HepG2 (cell line): ENCODE measurements at regions not wholly inside any gene's neighbourhood (a gene's known extent, or its start where the extent isn't known, plus 50 kb on each side); places are given as distances from the start of the nearest gene placed in this dataset.

ENCODE experiments used
- ATAC-seq: fragments of 200-7000 bp; cut with Tn5 transposase; 3 replicates; pipeline ENCODE4 v1.9.1; 2020; ENCODE audit warnings: mild to moderate bottlenecking, moderate library complexity
- BruUV-seq: library from RNA; stranded (reverse); fragments of 400-500 nt; replicated peaks from 2 replicates; lab custom pipeline; 2021; lab: Mats Ljungman, UMichigan
- CTCF ChIA-PET: fragments of 300-600 bp; formaldehyde crosslinking; extraction: SDS; loops from one replicate; lab custom pipeline; 2021; ENCODE audit warnings: low total read pairs, inconsistent platforms, low intra/inter-chr PET ratio; lab: Yijun Ruan, JAX
- POLR2A ChIA-PET: fragments of 350-600 bp; sonication (Branson Sonifier 250); formaldehyde crosslinking; loops from one replicate; lab custom pipeline; 2020; ENCODE audit warnings: antibody characterized with exemption, inconsistent platforms; lab: Yijun Ruan, JAX
- DNase-seq: peaks from one replicate; pipeline ENCODE4 v3.0.0-alpha.2; 2015; ENCODE audit warnings: low spot score
- FAIRE-seq: peaks from 3 replicates; lab custom pipeline; 2011; peaks lifted over from hg19 to GRCh38; lab: Jason Lieb, UNC
- H2AFZ ChIP-seq: one replicate; pipeline ENCODE4 v1.6.1; 2011; ENCODE audit warnings: low read length, inconsistent platforms
- H3K27ac ChIP-seq: fragments of 300-600 bp; 3 replicates; pipeline ENCODE4 v1.8.0; 2011; ENCODE audit warnings: mixed run types, mild to moderate bottlenecking, mixed read lengths, low read length, inconsistent platforms; ENCODE audit not compliant: insufficient read depth; ENCODE audit errors: extremely low read length
- H3K27me3 ChIP-seq, 2 experiments: fragments of 200-600 bp in 1 of 2; 2 replicates in 1 of 2; 3 replicates in 1 of 2; pipeline versions ENCODE4 v1.6.0 to v1.8.0; 2011; ENCODE audit warnings: low read length in 2 of 2, mild to moderate bottlenecking in 2 of 2, moderate library complexity in 2 of 2, inconsistent platforms in 1 of 2; ENCODE audit not compliant: insufficient read depth in 2 of 2, control insufficient read depth in 1 of 2
- H3K36me3 ChIP-seq, 2 experiments: fragments of 200-600 bp in 1 of 2; replicated peaks in 1 of 2; 2 replicates in 1 of 2; 3 replicates in 1 of 2; pipeline versions ENCODE4 v1.5.1 to v1.8.0; 2011; ENCODE audit warnings: low read length in 2 of 2, inconsistent platforms in 1 of 2; ENCODE audit not compliant: insufficient read depth in 2 of 2, control insufficient read depth in 1 of 2
- H3K4me1 ChIP-seq: 2 replicates; pipeline ENCODE4 v1.5.1; 2012; ENCODE audit warnings: low read length, inconsistent platforms; ENCODE audit not compliant: insufficient read depth
- H3K4me2 ChIP-seq: 2 replicates; pipeline ENCODE4 v1.6.0; 2011; ENCODE audit warnings: low read depth, low read length, inconsistent platforms
- H3K4me3 ChIP-seq, 3 experiments: fragments of 200-600 bp in 1 of 3; sonication (generic), shearing (Covaris generic) in 1 of 3; replicated peaks in 1 of 3; 2 replicates each; pipeline ENCODE4 v1.5.1; 2011 to 2016; ENCODE audit warnings: low read length in 3 of 3, inconsistent platforms in 2 of 3, low read depth in 2 of 3, mild to moderate bottlenecking in 2 of 3, control low read depth in 1 of 3, mixed read lengths in 1 of 3; ENCODE audit not compliant: insufficient read depth in 1 of 3
- H3K79me2 ChIP-seq: one replicate; pipeline ENCODE4 v1.6.1; 2011; ENCODE audit warnings: low read length, inconsistent platforms; ENCODE audit not compliant: insufficient read depth
- H3K9ac ChIP-seq: 2 replicates; pipeline ENCODE4 v1.6.0; 2011; ENCODE audit warnings: mild to moderate bottlenecking, low read depth, low read length, inconsistent platforms; ENCODE audit not compliant: insufficient read depth
- H3K9me3 ChIP-seq: 2 replicates; pipeline ENCODE4 v1.5.1; 2012; ENCODE audit warnings: mild to moderate bottlenecking, low read length
- H4K20me1 ChIP-seq: 2 replicates; pipeline ENCODE4 v1.6.0; 2011; ENCODE audit warnings: inconsistent platforms, mild to moderate bottlenecking, low read length, moderate library complexity; ENCODE audit not compliant: insufficient read depth
- CEBPB ChIP-seq: IDR thresholded peaks from 2 replicates; pipeline ENCODE4 v1.6.1; 2011; ENCODE audit warnings: low read depth, low read length, improper control_type of control experiment, borderline replicate concordance
- MTF1 ChIP-seq: sonication (generic); formaldehyde crosslinking; IDR thresholded peaks from 2 replicates; pipeline ENCODE4 v1.5.0; 2020; ENCODE audit warnings: missing genetic modification reagents
- ZNF251 ChIP-seq: sonication (generic); formaldehyde crosslinking; IDR thresholded peaks from 2 replicates; pipeline ENCODE4 v1.9.0; 2021; ENCODE audit warnings: mild to moderate bottlenecking, missing genetic modification reagents
- ZNF660 ChIP-seq: sonication (generic); formaldehyde crosslinking; IDR thresholded peaks from 2 replicates; pipeline ENCODE4 v1.5.1; 2020; ENCODE audit warnings: mild to moderate bottlenecking, low read depth, missing genetic modification reagents, borderline replicate concordance
- ZSCAN22 ChIP-seq: sonication (generic); formaldehyde crosslinking; IDR thresholded peaks from 2 replicates; pipeline ENCODE4 v1.4.0; 2020; ENCODE audit warnings: mild to moderate bottlenecking, missing genetic modification reagents
- WGBS: methylation state at CpG from one replicate; pipeline ENCODE4 v1.1.6; 2017; ENCODE audit warnings: low lambda C conversion rate; 5-methylcytosine and 5-hydroxymethylcytosine counted together
- in situ Hi-C: cut with HindIII; loops from 2 replicates; pipeline ENCODE4 v1.10.0; 2017; ENCODE audit warnings: low pct_unique_long_range_greater_than_20kb; ENCODE audit not compliant: extremely low pct_ligation_motif_present
- intact Hi-C: fragments of 100-400 bp; cut with micrococcal nuclease; formaldehyde crosslinking; loops from one replicate; pipeline ENCODE4 v1.10.0; 2022; ENCODE audit not compliant: unreplicated experiment
- TF ChIP-seq, protein P1 (sequence below): sonication (generic); formaldehyde crosslinking; IDR thresholded peaks from 2 replicates; pipeline ENCODE4 v1.4.0; 2020; ENCODE audit warnings: missing genetic modification reagents, borderline replicate concordance
- TF ChIP-seq, protein P2 (sequence below): sonication (generic); formaldehyde crosslinking; IDR thresholded peaks from 2 replicates; pipeline ENCODE4 v1.8.1; 2022; ENCODE audit warnings: mild to moderate bottlenecking, missing genetic modification reagents
- TF ChIP-seq, protein P3 (sequence below): sonication (generic); formaldehyde crosslinking; IDR thresholded peaks from 2 replicates; pipeline ENCODE4 v1.4.0; 2020; ENCODE audit warnings: missing genetic modification reagents
- TF ChIP-seq, protein P4 (sequence below): sonication (generic); formaldehyde crosslinking; IDR thresholded peaks from 2 replicates; pipeline ENCODE4 v1.4.0; 2020; ENCODE audit warnings: missing genetic modification reagents, borderline replicate concordance
- TF ChIP-seq, protein P5 (sequence below): sonication (generic); formaldehyde crosslinking; IDR thresholded peaks from 2 replicates; pipeline ENCODE4 v1.5.0; 2020; ENCODE audit warnings: missing genetic modification reagents
- TF ChIP-seq, protein P6 (sequence below): sonication (generic); formaldehyde crosslinking; IDR thresholded peaks from 2 replicates; pipeline ENCODE4 v1.8.1; 2023; ENCODE audit warnings: mild to moderate bottlenecking, moderate library complexity, missing genetic modification reagents
- TF ChIP-seq, protein P7 (sequence below): sonication (generic); formaldehyde crosslinking; IDR thresholded peaks from 2 replicates; pipeline ENCODE4 v1.8.0; 2022; ENCODE audit warnings: mild to moderate bottlenecking, missing genetic modification reagents, moderate library complexity

DNA sequence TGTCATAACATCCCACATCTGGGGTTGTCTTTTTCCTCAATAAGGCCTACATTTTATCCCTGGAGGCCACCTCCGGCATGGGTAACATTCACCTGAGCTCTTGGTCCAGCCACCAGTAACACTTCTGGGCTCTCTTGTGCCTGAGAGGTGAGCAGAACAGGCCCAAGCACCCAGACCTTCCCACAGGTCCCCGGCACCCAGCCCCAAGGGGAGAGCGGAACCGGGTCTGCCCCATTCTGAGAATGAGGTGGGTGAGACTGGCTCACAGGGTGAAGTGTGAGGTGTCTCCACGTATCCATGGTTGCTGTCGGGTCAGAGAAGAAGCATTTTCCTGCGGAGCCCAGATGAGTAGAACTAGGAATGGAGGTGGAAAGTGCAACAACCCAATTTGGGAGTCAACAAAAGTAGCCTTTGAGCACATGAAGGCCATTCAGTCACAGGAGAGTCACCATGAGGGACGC lies 496.7 kb upstream of the MYT1L start:
- Histone ChIP-seq H2AFZ (no peak overlapping the region), H3K4me3 (no peak overlapping the region), H3K79me2 (no peaks in the 10 kb centered on the region), H4K20me1 (no peaks in the 10 kb centered on the region), H3K27ac (no peak overlapping the region), H3K4me2 (no peak overlapping the region), H3K4me1 (no peaks in the 10 kb centered on the region), H3K36me3 (no peaks in the 10 kb centered on the region), H3K9me3 (no peaks in the 10 kb centered on the region), H3K9ac (no peak overlapping the region), H3K27me3 (peaks cover 0 to 40% of the 10 kb centered on the region in 2 experiments; a peak in 3 of 5 replicates)
- 43% methylated on average over 8 of the region's 8 CpGs for WGBS
- intact Hi-C loops = no loop called here
- ChIA-PET POLR2A (no interaction called here), CTCF (no interaction called here)
- no peak for FAIRE-seq
- in situ Hi-C loops = no loop called here
- no peak for DNase-seq
- ATAC-seq = no peak
- no TSS peak for BruUV-seq
- TF ChIP-seq, protein P1, sequence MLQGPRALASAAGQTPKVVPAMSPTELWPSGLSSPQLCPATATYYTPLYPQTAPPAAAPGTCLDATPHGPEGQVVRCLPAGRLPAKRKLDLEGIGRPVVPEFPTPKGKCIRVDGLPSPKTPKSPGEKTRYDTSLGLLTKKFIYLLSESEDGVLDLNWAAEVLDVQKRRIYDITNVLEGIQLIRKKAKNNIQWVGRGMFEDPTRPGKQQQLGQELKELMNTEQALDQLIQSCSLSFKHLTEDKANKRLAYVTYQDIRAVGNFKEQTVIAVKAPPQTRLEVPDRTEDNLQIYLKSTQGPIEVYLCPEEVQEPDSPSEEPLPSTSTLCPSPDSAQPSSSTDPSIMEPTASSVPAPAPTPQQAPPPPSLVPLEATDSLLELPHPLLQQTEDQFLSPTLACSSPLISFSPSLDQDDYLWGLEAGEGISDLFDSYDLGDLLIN (CRISPR knock-in tag) = no peak
- TF ChIP-seq MTF1 (CRISPR knock-in tag) (no peak), ZSCAN22 (CRISPR knock-in tag) (no peak), ZNF660 (no peak), ZNF251 (CRISPR knock-in tag) (no peak), CEBPB (no peak)
- TF ChIP-seq, protein P2, sequence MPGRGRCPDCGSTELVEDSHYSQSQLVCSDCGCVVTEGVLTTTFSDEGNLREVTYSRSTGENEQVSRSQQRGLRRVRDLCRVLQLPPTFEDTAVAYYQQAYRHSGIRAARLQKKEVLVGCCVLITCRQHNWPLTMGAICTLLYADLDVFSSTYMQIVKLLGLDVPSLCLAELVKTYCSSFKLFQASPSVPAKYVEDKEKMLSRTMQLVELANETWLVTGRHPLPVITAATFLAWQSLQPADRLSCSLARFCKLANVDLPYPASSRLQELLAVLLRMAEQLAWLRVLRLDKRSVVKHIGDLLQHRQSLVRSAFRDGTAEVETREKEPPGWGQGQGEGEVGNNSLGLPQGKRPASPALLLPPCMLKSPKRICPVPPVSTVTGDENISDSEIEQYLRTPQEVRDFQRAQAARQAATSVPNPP (CRISPR knock-in tag) = no peak
- TF ChIP-seq, protein P3, sequence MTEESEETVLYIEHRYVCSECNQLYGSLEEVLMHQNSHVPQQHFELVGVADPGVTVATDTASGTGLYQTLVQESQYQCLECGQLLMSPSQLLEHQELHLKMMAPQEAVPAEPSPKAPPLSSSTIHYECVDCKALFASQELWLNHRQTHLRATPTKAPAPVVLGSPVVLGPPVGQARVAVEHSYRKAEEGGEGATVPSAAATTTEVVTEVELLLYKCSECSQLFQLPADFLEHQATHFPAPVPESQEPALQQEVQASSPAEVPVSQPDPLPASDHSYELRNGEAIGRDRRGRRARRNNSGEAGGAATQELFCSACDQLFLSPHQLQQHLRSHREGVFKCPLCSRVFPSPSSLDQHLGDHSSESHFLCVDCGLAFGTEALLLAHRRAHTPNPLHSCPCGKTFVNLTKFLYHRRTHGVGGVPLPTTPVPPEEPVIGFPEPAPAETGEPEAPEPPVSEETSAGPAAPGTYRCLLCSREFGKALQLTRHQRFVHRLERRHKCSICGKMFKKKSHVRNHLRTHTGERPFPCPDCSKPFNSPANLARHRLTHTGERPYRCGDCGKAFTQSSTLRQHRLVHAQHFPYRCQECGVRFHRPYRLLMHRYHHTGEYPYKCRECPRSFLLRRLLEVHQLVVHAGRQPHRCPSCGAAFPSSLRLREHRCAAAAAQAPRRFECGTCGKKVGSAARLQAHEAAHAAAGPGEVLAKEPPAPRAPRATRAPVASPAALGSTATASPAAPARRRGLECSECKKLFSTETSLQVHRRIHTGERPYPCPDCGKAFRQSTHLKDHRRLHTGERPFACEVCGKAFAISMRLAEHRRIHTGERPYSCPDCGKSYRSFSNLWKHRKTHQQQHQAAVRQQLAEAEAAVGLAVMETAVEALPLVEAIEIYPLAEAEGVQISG (CRISPR knock-in tag) = no peak
- TF ChIP-seq, protein P4, sequence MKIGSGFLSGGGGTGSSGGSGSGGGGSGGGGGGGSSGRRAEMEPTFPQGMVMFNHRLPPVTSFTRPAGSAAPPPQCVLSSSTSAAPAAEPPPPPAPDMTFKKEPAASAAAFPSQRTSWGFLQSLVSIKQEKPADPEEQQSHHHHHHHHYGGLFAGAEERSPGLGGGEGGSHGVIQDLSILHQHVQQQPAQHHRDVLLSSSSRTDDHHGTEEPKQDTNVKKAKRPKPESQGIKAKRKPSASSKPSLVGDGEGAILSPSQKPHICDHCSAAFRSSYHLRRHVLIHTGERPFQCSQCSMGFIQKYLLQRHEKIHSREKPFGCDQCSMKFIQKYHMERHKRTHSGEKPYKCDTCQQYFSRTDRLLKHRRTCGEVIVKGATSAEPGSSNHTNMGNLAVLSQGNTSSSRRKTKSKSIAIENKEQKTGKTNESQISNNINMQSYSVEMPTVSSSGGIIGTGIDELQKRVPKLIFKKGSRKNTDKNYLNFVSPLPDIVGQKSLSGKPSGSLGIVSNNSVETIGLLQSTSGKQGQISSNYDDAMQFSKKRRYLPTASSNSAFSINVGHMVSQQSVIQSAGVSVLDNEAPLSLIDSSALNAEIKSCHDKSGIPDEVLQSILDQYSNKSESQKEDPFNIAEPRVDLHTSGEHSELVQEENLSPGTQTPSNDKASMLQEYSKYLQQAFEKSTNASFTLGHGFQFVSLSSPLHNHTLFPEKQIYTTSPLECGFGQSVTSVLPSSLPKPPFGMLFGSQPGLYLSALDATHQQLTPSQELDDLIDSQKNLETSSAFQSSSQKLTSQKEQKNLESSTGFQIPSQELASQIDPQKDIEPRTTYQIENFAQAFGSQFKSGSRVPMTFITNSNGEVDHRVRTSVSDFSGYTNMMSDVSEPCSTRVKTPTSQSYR (CRISPR knock-in tag) = no peak
- TF ChIP-seq, protein P5, sequence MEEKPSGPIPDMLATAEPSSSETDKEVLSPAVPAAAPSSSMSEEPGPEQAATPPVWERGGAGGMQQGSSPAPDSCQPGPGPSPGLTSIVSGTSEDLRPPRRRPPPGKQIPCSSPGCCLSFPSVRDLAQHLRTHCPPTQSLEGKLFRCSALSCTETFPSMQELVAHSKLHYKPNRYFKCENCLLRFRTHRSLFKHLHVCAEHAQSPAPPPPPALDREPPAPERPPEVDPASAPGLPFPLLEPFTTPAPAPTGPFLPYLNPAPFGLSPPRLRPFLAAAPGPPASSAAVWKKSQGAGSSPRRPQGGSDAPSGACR = no peak
- TF ChIP-seq, protein P6, sequence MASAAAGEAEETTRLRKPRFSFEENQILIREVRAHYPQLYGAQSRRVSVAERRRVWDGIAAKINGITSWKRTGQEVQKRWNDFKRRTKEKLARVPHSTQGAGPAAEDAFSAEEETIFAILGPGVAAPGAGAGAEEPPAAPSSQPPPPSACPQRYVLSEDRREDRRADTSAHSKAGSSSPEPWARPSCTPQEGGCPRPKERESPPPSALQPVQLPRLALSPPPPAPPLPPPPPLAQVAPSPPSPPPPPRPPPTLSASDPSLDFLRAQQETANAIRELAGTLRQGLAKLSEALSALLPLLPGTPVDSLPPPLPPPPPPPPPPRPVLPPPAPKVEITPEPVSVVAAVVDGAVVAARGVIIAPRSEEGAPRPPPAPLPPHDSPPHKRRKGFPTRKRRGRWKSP (CRISPR knock-in tag) = no peak
- TF ChIP-seq, protein P7, sequence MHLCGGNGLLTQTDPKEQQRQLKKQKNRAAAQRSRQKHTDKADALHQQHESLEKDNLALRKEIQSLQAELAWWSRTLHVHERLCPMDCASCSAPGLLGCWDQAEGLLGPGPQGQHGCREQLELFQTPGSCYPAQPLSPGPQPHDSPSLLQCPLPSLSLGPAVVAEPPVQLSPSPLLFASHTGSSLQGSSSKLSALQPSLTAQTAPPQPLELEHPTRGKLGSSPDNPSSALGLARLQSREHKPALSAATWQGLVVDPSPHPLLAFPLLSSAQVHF (CRISPR knock-in tag) = no peak
